ENCODE measurements at regions not wholly inside any gene's neighbourhood (a gene's known extent, or its start where the extent isn't known, plus 50 kb on each side); places are given as distances from the start of the nearest gene placed in this dataset.

DNA sequence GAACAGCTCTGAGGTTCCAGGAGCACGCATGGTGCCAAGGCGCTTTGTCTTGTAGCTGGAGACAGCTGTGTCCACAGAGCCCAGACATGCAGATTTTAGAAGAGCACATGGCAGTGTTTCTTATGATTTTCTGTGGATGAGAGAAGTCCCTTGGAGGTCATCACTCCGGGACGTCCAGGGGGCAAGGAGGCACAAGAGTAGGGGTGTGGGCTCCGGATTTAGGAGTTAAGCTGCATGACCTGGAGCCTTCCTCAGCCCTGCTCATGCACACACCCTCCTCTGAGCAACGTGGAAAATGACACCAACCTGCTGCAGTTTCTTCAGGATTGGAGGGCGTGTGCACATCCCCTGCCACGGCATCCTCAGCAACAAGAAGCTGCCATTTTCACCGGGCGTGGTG, 1286.7 kb downstream of the TBC1D22A start:
- DNase-seq (ENCODE audit: low read depth, low spot score) = no peak

DNA sequence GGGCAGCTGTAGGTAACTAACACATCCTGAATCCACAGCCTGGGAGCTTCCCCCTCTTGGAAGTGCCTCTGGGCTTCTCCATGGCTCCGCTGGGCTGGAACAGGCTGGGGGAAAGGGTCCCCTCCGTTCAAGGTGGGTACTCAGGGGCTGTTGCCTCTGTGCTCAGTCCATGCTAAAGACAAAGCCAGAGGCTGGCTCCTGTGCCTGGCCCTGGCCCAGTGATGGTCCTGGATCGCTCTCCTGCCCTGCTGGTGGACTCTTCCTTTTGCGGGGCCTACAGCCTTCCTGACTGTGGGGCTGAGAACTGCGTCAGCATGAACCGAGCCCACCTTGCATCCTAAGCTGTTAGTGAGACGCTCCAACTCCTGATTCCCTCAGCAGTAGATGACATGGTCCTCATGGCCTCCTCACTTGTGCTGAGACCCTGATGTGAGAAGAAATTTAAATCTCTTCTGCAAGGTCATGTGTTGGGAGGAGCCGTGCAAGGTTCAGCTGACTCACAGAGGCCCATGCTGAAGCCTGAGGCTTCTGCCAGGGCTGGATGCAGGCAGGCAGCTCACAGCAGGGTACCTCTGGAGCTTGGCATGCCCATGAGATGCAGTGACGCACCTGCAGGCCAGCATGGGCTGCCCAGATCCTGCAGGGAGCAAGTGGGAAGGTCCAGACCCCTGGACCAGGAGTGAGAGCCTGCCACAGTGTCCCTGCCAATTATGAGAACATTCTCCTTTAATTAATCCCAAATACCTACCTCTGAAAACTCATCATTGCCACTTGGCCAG, 1285.5 kb downstream of the TBC1D22A start:
- no peak for DNase-seq (ENCODE audit: low read depth, low spot score)

DNA sequence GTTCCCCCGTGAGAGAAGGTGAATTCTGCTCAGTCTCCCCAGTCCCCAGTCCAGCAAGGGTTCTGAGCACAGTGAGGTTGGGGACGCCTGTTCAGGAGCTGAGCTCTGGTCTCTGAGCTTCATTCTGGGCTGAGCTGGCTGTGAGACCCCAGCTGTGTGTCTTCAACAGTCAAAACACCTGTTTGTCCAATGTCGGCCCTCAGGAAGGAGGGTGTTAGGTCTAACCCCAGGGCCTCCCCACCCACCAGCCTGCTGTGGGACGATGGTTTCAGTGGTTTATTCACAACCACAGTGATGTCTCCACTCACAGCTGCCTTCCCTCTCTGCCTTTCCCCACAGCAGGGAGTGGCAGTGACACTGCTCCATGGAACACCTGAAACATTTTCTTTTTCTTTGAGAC, 1282.9 kb downstream of the TBC1D22A start:
- no peak for DNase-seq (ENCODE audit: low read depth, low spot score)

DNA sequence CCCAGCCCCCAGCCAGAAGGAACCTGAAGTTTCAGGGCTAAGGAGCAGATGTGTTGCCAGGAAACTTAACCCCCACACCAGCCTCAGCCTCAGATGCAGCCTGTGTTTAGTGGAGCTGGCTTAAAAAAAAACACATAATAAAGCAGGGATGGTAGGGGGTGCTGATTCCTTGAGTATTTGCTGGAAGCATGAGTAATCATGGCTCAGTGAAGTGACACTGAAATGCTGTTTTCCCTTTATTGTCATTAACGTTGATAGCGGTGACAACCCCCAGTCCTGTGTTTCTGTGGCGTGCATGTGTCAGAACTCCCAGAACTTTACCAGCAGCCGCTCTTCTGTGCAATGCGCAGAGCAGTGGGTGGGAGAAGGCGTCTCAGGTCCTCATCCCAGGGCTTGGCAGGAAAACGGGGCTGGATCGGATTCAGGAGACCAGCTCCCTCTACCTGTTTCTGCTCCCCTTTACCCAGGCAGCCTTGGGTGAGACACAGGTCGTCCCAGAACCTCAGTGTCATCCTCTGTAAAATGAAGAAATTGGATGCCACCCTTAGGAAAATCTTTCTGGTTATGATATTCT, 1282.1 kb downstream of the TBC1D22A start:
- DNase-seq (ENCODE audit: low read depth, low spot score) = no peak

DNA sequence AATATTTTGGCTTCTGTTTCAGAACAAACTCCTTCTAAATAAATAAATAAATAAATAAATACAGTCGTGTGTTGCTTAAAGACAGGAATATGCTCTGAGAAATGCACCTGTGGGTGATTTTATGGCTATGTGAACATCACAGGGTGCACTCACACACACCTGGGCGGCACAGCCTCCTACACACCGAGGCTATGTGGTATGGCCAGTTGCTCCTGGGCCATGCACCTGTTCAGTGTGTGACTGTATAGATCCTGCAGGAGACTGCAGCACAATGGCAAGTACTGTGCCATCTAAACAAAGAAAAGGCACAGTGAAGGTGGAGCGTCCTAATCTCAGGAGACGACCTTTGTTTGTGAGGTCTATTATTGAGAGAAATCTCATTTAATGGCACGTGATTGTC, 1281.1 kb downstream of the TBC1D22A start:
- DNase-seq (ENCODE audit: low read depth, low spot score) = no peak

DNA sequence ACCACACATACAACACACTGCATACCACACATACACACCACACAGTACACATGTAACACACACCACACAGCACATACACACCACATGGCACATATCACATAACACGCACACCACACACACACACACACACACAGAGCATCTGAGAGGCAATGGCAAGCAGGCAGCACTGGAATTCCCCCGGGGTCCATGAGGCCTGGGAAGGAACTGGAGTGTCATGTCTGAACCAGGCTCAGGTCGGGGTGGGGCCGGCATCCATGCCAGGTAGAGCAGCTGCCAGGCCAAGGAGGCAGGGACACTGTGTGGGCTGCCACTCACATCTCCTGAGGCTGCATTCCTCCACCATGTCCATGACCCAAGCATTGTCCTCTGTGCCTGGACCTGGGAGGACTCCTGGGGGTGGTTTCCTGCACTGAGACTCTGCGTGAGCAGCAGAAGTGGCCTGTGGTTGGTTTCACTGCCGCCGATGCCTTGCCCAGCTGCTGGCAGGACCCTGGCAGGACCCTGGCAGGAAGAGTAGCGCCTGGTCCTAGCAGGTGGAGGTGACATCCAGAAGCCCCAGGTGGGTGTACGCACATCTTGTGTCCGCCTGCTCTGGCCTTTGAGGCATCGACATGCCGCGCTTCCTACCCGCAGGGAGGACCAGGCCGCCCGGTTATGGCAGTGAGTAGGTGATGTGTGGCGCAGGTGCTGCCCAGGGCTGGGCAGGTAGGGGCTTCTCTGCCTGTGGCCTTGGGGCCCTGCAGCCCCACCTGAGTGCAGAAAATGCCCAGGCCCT, 1280.4 kb downstream of the TBC1D22A start:
- DNase-seq (ENCODE audit: low read depth, low spot score) = no peak

DNA sequence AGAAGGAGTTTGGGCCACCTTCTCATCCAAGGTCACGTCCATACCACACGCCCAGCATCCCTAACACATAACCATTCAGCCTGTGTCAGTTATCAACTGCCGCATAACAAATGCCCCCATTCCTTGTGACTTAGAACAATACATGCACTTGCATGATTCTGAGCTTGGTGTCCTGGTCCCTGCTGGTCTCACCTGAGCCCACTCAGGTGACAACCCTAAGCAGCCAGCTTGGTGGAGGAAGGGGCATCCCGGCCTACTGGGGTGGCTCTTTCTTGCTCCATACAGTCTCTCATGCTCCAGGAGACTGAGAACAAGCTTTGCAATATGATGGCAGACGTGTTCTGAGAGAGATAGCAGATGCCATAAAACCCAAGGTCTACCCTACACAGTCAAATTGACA, 1276.9 kb downstream of the TBC1D22A start:
- DNase-seq (ENCODE audit: low read depth, low spot score) = no peak

DNA sequence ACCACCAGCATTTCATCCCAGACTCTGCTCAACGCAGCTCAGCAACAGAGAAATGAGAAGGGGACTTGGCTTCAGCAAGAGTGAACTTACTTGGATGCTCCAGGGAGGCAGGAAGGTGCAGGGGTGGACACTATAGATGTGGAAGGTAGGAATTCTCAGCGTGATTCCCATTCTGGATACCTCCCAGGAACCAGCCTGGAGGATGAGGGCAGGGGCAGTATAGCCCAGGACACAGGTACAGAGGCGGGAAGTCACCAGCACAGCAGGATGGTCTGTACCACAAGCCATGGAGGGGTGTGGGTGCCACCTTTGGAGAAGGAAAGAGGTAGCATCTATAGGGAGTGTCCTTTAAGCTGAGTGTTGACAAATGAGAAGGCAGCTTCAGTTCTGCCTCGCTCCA, 1275.2 kb downstream of the TBC1D22A start:
- no peak for DNase-seq (ENCODE audit: low read depth, low spot score)

DNA sequence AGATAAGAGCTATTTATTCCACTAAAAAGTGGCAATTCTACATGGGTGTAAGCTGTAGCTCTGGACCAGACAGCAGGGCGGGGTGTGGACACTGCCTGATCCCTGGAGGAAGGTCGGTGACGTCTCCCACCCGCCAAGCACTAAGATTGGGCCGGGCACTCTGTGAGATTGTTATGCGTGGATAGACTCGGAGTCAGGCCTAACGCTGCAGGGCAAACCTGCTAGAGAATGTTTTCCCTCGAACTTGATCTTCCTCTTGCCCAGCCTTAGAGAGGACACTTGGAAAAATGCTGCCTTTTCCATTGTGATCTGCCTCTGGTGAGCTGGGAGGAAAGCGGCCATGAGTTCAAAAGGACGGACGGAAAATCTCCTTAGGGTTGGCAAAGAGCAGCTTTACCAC, 1273.4 kb downstream of the TBC1D22A start:
- DNase-seq (ENCODE audit: low read depth, low spot score) = no peak

DNA sequence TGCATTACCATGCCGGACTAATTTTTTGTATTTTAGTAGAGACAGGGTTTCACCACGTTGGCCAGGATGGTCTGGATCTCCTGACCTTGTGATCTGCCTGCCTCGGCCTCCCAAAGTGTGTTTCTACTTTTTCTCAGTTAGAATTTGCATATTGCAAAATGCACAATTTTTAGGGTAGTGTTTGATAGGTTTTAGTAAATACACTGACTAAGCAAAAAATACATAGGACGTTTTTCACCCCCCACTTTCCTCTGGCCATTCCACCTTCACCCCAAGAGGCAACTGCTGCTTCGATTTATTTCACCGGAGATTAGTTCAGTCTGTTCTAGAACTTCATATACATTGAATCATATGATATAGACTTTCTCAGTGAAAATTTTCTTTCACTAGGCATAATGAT, 1269.1 kb downstream of the TBC1D22A start:
- DNase-seq (ENCODE audit: low read depth, low spot score) = no peak

DNA sequence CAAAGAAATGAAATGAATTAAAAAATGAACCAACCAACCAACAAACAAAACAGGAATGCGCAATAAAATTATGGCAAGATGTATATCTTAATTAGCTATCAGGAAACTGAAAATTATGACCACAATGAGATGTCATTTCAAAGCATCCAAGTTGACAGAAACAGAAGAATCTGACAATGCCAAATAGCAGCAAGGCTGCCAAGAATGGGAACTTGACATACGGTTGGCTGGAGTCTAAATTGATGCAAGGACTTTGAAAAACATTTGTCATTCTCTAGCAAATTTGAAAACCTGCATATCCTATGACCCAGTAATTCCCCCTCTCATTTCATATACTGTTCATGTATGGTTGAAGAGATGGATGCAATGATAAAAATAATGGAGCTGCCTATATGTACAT, 1262.6 kb downstream of the TBC1D22A start:
- DNase-seq (ENCODE audit: low read depth, low spot score) = no peak

DNA sequence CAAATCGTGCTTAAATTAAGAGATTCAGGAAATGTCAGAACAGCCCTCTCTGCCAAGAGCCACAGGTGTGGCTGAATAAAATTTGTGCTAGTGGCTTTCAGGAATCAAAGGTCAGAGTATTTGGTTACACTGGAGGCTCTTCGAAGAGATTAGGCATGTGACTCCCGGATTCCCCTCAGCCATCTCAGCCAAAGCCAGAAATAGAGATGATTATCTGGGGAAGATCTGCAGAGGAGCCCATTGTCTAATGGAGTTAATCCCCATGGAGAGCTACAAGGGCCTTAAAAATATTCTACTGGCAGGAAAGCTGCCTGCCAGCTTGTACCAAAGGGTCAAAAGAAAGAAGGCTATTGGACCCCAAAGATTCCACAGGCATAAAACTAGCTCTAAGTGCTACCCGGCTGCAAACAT, 1259.5 kb downstream of the TBC1D22A start:
- no peak for DNase-seq (ENCODE audit: low read depth, low spot score)

DNA sequence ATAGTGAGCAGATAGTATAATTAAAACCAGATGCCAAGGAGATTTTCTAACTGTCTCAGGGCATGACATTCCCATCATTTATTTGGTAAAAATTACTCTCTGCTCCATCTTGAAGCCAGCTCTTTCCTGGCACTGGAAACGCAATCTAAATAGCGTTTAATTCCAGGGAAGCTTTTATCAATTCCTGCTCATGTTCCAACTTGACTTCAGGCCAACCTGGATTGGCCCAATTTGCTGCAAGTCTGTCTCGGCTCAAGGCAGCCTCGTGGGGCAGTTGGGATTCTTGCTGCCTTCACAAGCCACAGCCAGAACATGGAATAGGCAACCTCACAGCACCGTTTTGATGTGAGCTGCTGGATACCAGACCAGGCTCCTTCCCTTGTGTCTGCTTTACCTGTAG, 1255.9 kb downstream of the TBC1D22A start:
- no peak for DNase-seq (ENCODE audit: low read depth, low spot score)

DNA sequence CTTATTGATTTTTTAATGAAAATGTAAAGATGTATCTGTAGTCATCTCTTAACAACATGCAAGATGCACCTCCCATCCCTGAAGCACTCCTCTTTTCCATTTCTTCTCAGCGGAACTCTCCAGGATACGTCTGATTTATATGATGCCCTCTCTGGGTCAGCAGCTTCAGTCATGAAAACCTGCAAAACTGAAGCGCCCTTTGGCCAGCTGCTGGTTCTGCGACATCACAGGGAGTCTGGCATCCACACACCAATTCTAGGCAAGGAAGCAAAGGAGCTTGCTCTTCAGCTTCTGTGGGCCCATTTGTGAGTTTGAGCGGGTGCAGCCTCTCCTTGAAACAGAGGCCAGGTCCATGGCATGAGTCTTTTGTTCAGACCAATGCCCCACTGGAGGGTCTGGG, 1253.3 kb downstream of the TBC1D22A start:
- DNase-seq (ENCODE audit: low read depth, low spot score) = no peak

DNA sequence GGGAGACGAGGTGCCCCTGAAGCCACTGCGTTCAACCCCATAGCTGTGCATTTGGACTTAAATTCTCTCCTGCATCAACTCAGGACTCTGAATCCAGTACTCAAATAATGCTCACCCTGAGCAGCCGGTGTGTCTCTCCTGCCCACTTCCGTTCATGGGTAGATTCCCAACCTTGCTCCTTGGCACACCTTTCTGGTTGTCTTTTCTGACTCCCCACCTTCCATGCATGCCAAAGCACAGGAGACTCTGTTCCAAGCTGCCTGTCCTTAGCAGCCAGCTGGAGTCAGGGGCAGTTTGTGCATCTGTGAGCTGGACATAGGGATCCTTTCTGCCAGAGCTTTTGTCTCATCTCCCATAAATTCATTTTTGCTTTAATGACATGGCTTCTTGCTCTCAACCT, 1242.5 kb downstream of the TBC1D22A start:
- DNase-seq (ENCODE audit: low read depth, low spot score) = no peak

DNA sequence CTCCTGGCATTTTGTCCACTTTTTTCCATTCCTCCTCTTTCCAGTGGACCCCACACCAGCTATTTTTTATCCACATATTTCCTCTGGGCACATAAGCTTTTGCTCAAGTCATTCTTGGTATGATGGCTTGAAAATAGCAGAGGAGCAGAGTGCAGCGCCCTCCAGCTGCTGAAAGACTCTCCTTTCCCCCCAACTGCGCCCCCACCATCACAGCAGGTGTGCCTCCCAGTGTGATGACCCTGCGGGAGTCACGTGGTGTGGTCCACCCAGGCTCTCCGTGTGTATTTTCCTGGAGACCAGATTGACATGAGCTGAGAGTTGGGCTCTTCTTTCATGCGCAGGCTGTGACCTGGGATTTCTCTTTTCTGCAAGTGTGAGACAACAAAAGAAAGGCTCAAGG, 1241.6 kb downstream of the TBC1D22A start:
- DNase-seq (ENCODE audit: low read depth, low spot score) = no peak

DNA sequence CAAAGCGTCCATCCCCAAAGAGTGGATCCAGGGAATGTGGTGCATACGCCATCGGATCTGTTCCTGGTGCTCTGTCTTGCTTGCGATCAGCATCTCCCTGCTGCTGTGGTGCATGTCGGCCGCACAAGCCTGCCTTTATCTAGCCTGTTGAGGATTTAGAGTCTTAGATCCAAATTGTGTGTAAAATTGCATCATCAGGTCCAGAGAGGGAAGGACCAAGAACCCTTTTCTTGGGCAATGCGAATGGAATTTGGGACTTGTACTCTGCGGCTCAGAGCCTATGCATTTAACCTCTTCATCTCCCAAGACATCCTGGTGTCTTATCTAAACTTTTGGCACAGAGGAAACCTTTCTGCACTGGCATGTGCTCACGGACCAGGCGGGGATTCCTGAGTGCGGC, 1238.7 kb downstream of the TBC1D22A start:
- no peak for DNase-seq (ENCODE audit: low read depth, low spot score)

DNA sequence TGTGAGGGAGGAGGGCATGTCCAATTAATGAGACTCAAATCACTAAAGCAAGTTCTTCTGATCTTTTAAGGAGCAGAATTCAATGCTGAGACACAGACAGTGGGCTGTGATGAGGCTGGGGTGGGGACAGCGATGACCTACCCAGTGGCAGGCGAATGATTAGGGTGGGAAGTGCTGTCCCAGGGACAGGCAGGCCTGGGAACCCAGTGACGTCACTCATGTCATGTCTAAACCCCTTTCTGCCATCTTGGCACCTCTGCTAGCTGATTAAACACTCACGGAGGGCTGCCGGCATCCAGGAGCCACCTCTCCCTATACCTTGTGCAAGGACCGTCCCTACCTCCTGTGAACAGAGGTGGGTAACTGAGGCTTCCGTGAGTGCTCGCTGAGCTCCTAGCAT, 1235.2 kb downstream of the TBC1D22A start:
- DNase-seq (ENCODE audit: low read depth, low spot score) = no peak

DNA sequence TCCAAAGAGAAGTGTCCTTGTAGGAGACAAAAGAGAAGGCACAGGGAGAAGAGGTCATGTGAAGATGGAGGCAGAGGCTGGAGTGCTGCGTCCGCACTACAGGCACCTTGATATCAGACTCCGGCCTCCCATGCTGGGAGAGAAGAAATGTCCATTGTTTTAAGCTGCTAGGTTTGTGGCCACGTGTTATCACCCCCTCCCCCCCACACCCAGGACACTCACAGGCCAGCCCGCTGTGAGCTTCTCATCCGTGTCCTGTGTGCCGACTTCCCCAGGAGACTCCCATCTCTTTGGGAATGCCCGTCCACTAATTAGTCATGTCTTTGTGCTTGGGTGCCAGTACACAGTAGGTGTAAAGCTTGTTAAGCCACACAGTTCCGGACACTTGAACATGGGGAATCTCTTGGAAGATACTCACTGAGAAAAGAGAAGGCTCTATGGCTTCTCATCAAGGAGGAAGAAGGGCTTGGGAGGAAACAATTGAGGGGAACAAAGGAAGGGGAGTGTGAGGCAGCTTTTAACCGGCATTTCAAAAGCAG, 1234.7 kb downstream of the TBC1D22A start:
- DNase-seq (ENCODE audit: low read depth, low spot score) = no peak

DNA sequence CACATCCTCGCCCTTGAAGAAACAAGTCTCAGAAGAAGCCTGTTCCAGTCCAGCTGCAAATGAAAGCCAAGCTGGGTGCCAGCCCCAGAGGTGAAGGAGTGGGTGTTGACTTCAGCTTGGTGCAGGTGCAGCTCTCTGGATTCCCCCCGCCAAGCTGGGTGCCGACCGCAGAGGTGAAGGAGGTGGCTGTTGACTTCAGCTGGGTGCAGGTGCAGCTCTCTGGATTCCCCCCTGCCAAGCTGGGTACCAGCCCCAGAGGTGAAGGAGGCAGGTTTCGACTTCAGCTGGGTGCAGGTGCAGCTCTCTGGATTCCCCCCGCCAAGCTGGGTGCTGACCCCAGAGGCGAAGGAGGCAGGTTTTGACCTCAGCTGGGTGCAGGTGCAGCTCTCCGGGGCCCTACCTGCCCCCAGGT, 1234.0 kb downstream of the TBC1D22A start:
- DNase-seq (ENCODE audit: low read depth, low spot score) = no peak

DNA sequence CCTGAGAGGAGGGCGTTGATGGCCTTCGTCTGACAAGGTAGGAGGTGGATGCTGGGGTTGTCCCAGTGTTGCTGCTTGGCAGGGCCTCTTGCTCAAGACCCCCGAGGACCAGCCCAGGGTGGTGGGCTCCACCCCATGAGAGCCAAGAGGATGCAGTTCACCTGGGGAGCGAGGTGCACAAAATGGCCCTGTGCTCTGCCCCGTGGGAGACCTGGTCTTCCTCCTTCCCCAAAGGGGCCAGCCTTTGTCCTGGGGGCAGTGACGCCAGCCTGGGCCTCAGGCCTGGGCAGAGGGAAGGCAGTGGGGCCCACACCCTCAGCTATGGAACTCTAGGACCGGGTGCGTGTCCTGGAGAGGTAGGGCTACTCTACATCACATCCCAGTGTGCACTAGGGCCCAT, 1233.3 kb downstream of the TBC1D22A start:
- DNase-seq (ENCODE audit: low read depth, low spot score) = no peak

DNA sequence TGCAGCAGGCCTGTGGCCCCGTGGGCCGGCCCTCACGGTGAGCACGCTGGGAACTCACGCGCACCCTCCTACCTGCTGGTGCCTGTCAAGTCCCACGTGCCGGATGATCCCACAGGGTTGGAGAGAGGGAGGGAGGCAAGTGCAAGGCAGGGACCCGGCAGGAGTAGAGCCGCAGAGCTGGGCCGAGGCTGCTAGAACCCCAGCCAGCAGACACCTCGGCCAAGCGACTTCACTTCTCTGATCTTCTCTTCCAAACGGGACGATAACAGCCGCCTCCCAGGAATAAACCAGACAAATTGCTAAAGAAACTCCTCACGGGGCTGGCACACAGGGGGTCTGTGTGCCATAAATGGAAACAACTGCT, 1232.8 kb downstream of the TBC1D22A start:
- no peak for DNase-seq (ENCODE audit: low read depth, low spot score)
